SU-DHL-6 (cell line): ENCODE measurements at regions not wholly inside any gene's neighbourhood (a gene's known extent, or its start where the extent isn't known, plus 50 kb on each side); places are given as distances from the start of the nearest gene placed in this dataset.

ENCODE experiments used
- EZH2phosphoT487 ChIP-seq: fragments of 200-600 bp; sonication (generic), shearing (Covaris generic); conservative IDR thresholded peaks from 2 replicates; pipeline ENCODE4 v1.6.1; 2018; ENCODE audit warnings: mild to moderate bottlenecking, antibody characterized with exemption, low read length, moderate library complexity, mixed read lengths
- TF ChIP-seq, protein P1 (sequence below): fragments of 200-600 bp; sonication (generic); IDR thresholded peaks from one replicate; pipeline ENCODE4 v1.5.1; 2017; ENCODE audit warnings: antibody characterized with exemption, mild to moderate bottlenecking, low read length, moderate library complexity; ENCODE audit not compliant: insufficient read depth, poor library complexity, severe bottlenecking

DNA sequence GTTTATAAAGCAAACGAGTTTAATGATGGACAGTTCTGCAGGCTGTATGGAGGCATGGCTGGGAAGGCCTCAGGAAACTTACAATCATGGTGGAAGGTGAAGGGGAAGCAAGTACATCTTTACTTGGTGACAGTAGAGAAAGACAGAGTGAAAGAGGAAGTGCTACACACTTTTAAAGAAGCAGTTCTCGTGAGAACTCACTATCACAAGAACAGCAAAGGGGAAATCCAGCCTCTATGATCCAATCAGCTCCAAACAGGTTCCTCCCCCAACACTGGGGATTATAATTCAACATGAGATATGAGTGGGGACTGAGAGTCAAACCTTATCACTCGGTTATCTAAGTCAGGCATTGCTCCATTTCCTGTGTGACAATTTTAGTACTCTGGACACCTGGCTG lies 189.9 kb upstream of the CNTN1 start:
- TF ChIP-seq, protein P1, sequence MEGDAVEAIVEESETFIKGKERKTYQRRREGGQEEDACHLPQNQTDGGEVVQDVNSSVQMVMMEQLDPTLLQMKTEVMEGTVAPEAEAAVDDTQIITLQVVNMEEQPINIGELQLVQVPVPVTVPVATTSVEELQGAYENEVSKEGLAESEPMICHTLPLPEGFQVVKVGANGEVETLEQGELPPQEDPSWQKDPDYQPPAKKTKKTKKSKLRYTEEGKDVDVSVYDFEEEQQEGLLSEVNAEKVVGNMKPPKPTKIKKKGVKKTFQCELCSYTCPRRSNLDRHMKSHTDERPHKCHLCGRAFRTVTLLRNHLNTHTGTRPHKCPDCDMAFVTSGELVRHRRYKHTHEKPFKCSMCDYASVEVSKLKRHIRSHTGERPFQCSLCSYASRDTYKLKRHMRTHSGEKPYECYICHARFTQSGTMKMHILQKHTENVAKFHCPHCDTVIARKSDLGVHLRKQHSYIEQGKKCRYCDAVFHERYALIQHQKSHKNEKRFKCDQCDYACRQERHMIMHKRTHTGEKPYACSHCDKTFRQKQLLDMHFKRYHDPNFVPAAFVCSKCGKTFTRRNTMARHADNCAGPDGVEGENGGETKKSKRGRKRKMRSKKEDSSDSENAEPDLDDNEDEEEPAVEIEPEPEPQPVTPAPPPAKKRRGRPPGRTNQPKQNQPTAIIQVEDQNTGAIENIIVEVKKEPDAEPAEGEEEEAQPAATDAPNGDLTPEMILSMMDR: no peak
- no peak for TF ChIP-seq EZH2phosphoT487
